Stimulated activated CD8-positive, alpha-beta memory T cell treated with anti-CD3 and anti-CD28 coated beads, Interleukin-15, amount 100 ng/mL, for 1 hour (primary cell): ENCODE measurements at regions not wholly inside any gene's neighbourhood (a gene's known extent, or its start where the extent isn't known, plus 50 kb on each side); places are given as distances from the start of the nearest gene placed in this dataset.

Experiments used
- DNase-seq: peaks from one replicate; pipeline ENCODE4 v3.0.0-alpha.2; 2020; ENCODE audit warnings: low read depth

- DNase-seq, result no peak
Measured at GRCh38 chr14:66197276-66197675, 288.9 kb upstream of the CCDC196 start.

GRCh38 chr14:66206554-66206953 is 279.6 kb upstream of the CCDC196 start:
- DNase-seq, result no peak

GRCh38 chr14:66216763-66217162 is 269.4 kb upstream of the CCDC196 start:
- DNase-seq, result no peak

- no peak for DNase-seq
Measured at GRCh38 chr14:66219886-66220285, 266.3 kb upstream of the CCDC196 start.

- DNase-seq, result no peak
Measured at GRCh38 chr14:66224492-66225178, 261.5 kb upstream of the CCDC196 start.

GRCh38 chr14:66225337-66225736 is 260.8 kb upstream of the CCDC196 start:
- DNase-seq, result no peak

GRCh38 chr14:66228267-66228970 is 257.8 kb upstream of the CCDC196 start:
- no peak for DNase-seq

- no peak for DNase-seq
Measured at GRCh38 chr14:66231820-66232219, 254.4 kb upstream of the CCDC196 start.

- DNase-seq, result no peak
Measured at GRCh38 chr14:66233591-66233990, 252.6 kb upstream of the CCDC196 start.

- no peak for DNase-seq
Measured at GRCh38 chr14:66234411-66234810, 251.8 kb upstream of the CCDC196 start.

- no peak for DNase-seq
Measured at GRCh38 chr14:66237741-66238140, 248.4 kb upstream of the CCDC196 start.

GRCh38 chr14:66238969-66239368 is 247.2 kb upstream of the CCDC196 start:
- no peak for DNase-seq

- DNase-seq, result no peak
Measured at GRCh38 chr14:66239589-66239988, 246.6 kb upstream of the CCDC196 start.

- DNase-seq, result no peak
Measured at GRCh38 chr14:66240105-66240504, 246.1 kb upstream of the CCDC196 start.

GRCh38 chr14:66242001-66242400 is 244.2 kb upstream of the CCDC196 start:
- DNase-seq, result no peak

GRCh38 chr14:66244834-66245233 is 241.3 kb upstream of the CCDC196 start:
- no peak for DNase-seq

GRCh38 chr14:66247662-66248193 is 238.4 kb upstream of the CCDC196 start:
- DNase-seq, result no peak

GRCh38 chr14:66248256-66248655 is 237.9 kb upstream of the CCDC196 start:
- DNase-seq, result no peak

GRCh38 chr14:66249544-66249943 is 236.6 kb upstream of the CCDC196 start:
- no peak for DNase-seq

GRCh38 chr14:66254038-66254437 is 232.1 kb upstream of the CCDC196 start:
- no peak for DNase-seq

- DNase-seq, result no peak
Measured at GRCh38 chr14:66268802-66269334, 217.3 kb upstream of the CCDC196 start.

GRCh38 chr14:66272221-66272620 is 213.9 kb upstream of the CCDC196 start:
- no peak for DNase-seq

GRCh38 chr14:66273261-66273832 is 212.8 kb upstream of the CCDC196 start:
- DNase-seq, result no peak
